GM18907 (cell line): ENCODE measurements at regions not wholly inside any gene's neighbourhood (a gene's known extent, or its start where the extent isn't known, plus 50 kb on each side); places are given as distances from the start of the nearest gene placed in this dataset.
A peak's percentile ranks its signal among the peaks of the same experiment; 100 is the strongest.
"Not testable (repeated sequence)": the region's sequence is repeated elsewhere in the genome, so short reads cannot be mapped to it uniquely, and the experiment has no call there.

ENCODE experiments used
- ATAC-seq: cut with Tn5 transposase; IDR thresholded peaks from one replicate; pipeline ENCODE4 v1.9.1; 2021; ENCODE audit warnings: mild to moderate bottlenecking, moderate library complexity; ENCODE audit not compliant: unreplicated experiment

GRCh38 chr15:75100679-75101078, 77.3 kb downstream of the PPCDC start:
- ATAC-seq = no peak

DNA sequence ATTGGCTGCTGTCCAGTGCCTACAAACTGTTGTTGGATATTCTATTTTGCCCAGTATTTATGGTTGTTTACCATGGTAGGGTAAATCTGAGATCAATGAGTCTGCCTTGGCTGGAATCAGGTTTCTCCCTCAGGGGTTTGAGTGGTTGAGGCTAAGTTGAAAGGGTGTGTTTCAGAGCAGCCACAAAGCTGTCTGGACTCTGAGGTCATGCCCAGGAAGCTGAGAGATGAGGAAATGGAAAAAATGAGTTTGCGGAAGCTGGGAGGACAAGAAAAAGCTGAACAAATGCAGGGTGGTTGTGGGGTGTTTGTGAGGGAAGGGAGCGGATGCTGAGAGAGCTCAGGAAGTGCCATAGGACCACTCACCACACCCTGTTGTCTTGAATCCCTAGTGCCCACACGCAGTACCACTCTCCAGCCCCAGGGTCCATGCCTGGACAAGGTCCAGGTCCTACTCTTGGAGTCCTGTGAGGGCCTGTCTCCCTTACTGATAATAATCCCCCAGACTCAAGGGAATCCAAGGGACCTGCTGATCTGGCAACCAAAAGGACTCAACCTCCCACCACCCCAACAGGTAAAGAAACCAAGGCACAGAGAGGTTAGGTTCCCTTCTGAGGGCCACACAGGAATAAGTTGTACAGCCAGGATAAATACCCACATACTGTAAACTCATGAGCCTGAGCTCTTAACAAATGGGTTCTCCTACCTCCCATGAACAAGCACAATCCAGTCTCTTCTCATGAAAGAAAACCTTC, 81.6 kb downstream of the PPCDC start:
- peak; percentile 41 for ATAC-seq

- ATAC-seq = no peak
Observed at GRCh38 chr15:75107516-75107907, 84.1 kb downstream of the PPCDC start.

DNA sequence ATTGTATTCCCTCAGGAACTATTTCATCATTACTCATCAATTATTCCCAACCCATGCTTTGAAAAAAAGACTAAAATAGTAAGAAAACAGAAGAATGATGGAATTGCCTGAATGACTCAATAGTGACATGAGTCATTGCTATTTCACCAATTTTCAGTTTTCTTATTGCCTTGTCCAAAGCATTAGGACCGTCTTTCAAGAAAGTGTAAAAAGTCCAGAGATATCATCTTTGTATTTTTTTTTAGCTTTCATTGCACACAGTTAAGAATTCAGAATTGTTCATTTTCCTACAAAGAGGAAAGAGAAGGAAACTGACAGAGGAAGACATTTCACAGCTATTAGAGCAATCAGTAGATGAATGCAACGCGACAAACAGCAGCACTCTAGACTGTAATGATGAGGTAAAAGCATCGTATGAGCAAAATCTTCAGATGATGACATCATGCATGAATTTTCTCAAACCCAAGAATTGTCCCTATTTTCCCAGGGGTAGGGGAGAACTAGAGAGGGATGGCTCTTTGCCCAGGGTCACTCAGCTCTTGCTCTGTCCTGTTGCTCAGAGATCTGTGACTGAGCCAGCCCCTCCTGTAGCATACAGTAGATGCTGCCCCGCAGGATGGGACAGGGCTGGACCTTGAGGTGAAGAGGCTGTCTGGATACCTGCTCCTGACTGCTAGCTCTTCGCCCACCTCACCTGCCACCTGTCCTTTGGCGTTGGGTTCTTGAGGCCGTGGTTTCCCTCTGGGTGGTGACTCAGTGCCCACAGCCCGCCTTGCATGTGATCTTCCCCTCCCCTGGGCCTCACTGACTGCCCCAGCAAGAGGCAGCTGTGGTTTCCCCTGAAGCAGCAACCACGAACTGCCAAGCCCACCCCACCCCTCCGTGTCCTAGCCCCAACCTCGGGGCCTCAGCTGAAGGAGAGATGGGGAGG, 84.8 kb downstream of the PPCDC start:
- ATAC-seq = peak; percentile 39

- ATAC-seq = no peak
Observed at GRCh38 chr15:75109021-75109735, 85.8 kb downstream of the PPCDC start.

DNA sequence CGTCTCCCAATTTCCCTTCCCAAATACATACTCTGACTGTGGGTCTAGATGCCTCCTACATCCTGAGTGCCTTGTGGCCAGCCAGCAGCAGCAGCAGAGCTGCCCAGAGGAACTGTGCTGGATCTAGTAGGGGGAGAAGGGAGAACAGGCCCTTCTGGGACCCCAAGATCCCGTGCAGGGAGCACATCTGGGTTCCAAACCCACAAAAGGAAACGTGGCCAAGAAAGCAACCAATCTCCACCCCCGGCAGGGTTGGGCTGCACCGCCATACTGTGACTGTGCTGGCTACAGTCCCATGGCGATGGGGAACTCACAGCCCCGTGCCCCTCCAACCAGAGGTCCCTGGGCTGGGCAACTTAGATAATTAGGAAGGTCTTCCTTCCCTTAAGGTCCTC, 86.3 kb downstream of the PPCDC start:
- ATAC-seq = no peak

DNA sequence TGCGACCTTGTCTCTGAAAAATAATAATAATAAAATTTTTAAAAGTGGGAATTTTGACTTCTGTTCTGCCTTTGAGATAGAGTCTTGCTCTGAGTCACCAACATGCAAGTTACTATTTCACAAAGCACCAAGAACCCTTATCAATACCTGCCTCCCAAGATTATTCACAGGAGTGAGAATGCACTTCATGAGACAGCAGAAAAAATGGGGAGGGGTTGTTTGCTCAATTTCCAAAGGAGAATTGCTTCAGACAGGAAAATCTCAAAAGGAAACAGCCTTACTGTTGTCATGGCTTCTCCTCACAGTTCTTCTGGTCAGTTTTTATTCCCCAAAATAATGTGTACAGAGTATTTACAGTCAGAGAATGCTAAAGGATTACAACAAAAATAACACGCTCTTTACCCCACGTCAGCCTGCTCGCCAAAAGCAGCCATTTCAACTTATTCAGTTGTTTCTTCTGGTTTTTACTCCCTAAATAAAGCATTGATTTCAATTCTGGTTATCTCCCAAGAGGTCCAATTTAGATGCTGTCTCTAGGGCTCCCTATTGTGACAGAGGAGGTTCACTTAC, 89.0 kb downstream of the PPCDC start:
- no peak for ATAC-seq

DNA sequence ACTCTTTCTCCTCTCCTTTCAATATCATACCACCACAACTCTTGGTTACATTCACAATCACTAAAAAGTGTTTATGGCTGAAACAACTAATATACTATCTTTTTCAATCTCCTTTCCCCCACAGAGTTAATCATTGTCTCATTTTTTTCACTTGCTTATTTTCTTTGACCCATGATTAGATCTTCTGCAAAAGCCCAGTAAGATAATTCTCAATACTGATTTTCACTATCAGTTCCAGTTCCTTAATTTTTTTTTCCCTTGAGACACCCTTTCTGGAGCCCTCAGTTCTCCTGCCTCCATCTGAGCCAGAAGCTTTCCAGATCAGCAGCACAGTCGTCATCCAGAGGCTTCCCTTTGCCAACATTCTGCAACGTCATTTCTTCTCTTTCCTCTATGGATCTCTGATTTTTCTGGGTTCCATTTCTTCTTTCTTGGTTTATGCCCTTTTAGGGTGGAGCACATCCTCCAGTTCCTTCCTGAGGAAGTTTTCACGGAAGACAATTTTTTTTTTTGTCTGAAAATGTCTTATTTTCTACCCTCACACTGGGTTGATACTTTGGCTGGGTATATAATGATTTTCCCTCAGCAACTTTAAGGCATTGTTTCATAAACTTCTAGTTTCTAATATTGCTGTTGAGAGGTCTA, 88.7 kb upstream of the C15orf39 start:
- peak; percentile 54 for ATAC-seq

- no peak for ATAC-seq
Observed at GRCh38 chr15:75114327-75114726, 87.4 kb upstream of the C15orf39 start.

DNA sequence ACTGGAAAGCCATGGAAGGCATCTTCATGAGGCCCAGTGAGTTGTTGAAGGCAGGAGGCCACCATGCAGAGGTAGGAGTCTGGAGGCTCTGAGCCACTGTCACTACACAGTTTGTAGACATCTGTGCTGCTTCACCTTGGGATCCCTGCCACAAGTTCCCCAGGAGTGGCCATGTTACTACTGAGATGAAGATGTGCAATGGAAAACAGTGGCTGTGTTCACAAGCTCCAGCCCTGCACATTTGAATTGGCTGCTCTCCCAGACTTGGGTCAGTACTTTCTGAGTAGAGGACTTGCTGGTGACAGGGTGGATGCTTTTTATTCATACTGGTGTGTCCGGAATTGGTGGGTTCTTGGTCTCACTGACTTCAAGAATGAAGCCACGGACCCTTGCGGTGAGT, 86.9 kb upstream of the C15orf39 start:
- no peak for ATAC-seq

DNA sequence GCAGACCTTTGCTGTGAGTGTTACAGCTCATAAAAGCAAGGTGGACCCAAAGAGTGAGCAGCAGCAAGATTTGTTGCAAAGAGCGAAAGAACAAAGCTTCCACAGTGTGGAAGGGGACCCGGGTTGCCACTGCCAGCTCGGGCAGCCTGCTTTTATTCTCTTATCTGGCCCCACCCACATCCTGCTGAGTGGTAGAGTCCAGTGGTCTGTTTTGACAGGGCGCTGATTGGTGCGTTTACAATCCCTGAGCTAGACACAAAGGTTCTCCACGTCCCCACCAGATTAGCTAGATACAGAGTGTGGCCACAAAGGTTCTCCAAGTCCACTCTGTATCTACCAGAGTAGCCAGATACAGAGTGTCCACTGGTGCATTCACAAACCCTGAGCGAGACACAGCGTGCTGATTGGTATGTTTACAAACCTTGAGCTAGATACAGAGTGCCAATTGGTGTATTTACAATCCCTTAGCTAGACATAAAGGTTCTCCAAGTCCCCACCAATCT, 86.2 kb upstream of the C15orf39 start:
- ATAC-seq = not testable (repeated sequence)

GRCh38 chr15:75116143-75116542, 85.5 kb upstream of the C15orf39 start:
- not testable (repeated sequence) for ATAC-seq

DNA sequence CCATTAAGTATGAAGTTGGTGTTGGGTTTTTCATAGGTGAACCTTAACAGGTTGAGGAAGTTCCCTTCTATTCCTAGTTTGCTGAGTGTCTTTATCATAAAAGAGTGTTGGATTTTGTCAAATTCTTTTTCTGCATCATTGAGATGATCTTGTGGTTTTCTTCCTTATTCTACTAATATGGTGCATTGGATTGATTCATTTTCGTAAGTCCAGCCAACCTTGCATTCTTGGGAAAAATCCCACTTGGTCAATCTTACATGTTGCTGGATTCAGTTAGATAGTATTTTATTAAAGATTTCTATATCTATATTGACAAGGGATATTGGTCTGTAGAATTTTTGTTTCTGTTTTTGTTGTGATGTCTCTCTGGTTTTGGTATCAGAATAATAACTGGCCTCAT, 83.7 kb upstream of the C15orf39 start:
- no peak for ATAC-seq

- not testable (repeated sequence) for ATAC-seq
Observed at GRCh38 chr15:75119312-75119711, 82.4 kb upstream of the C15orf39 start.

GRCh38 chr15:75121491-75121890, 80.2 kb upstream of the C15orf39 start:
- ATAC-seq = no peak

GRCh38 chr15:75123395-75123794, 78.3 kb upstream of the C15orf39 start:
- ATAC-seq = no peak

- ATAC-seq = not testable (repeated sequence)
Observed at GRCh38 chr15:75124278-75124677, 77.4 kb upstream of the C15orf39 start.

DNA sequence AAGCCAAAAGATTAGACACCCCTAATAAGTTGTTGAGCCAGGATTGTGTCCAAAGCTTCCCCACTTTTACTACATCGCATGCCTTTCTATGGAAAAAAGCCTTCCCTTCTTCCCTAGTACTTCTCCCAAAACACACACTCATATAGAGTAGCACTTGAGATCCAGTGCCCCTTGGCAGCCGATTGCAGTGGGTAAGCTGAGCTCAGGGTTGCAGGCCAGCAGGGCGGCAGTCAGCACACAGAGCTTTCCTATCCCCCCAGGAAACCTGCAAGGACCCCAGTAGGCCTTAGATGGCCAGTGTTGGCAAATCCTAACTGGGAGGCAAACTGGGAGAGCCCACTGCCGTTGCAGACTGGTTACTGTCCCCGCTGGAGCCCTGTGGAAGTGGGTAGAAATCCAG, 75.7 kb upstream of the C15orf39 start:
- no peak for ATAC-seq

- ATAC-seq = no peak
Observed at GRCh38 chr15:75126864-75127580, 74.7 kb upstream of the C15orf39 start.

DNA sequence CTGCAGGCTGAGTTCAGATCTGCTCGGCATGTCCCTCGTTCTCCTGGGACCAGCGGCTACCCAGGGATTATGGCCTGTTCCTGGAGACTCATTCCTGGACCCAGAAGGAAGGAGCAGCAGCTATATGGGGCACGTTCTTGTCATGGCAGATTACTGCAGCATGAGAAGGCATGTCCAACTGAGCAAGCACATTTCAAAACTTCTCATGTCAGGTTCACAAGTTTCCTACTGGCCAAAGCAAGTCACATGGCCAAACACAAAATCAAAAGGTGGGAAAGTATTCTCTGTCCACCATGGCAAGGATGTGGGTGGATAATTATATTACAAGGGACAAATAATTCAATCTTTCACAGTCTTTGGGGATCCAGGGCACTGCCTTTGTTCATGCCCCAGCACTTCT, 71.9 kb upstream of the C15orf39 start:
- ATAC-seq = no peak
